ENCODE measurements at regions not wholly inside any gene's neighbourhood (a gene's known extent, or its start where the extent isn't known, plus 50 kb on each side); places are given as distances from the start of the nearest gene placed in this dataset.

DNA sequence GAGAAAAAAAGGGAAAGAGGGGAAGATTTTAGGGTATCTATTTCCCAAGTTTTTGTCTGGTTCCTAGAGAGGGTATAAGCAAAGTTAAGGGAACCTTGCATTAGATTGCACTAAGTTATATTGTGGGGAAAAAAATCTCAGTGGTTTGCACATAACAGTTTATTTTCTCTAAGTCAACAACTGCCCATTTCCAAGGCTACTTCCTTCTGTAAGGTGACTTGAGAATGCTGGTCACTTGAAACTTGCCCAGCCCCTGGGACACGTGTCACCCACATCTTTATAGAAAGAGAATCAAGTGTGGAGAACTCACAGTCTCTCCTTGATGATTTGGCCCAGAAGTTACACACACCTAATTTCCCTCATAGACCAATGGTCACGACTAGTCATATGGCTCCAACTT, 488.6 kb upstream of the PODXL start:
- TF ChIP-seq, protein P1, sequence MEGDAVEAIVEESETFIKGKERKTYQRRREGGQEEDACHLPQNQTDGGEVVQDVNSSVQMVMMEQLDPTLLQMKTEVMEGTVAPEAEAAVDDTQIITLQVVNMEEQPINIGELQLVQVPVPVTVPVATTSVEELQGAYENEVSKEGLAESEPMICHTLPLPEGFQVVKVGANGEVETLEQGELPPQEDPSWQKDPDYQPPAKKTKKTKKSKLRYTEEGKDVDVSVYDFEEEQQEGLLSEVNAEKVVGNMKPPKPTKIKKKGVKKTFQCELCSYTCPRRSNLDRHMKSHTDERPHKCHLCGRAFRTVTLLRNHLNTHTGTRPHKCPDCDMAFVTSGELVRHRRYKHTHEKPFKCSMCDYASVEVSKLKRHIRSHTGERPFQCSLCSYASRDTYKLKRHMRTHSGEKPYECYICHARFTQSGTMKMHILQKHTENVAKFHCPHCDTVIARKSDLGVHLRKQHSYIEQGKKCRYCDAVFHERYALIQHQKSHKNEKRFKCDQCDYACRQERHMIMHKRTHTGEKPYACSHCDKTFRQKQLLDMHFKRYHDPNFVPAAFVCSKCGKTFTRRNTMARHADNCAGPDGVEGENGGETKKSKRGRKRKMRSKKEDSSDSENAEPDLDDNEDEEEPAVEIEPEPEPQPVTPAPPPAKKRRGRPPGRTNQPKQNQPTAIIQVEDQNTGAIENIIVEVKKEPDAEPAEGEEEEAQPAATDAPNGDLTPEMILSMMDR (IDR thresholded peaks at IDR 0.05; ENCODE audit: insufficient read depth, low read depth, low read length), result no peak
- TF ChIP-seq EZH2 (IDR thresholded peaks at IDR 0.05; ENCODE audit: insufficient read depth, low read length), result no peak
- no peak for FAIRE-seq
- Histone ChIP-seq H3K36me3 (ENCODE audit: insufficient read depth, low read length) (no peaks in the 10 kb centered on the region), H3K27me3 (ENCODE audit: insufficient read depth, low read length) (no peaks in the 10 kb centered on the region), H3K4me3 (ENCODE audit: insufficient read depth, low read depth, low read length) (no peak overlapping the region), H4K20me1 (ENCODE audit: insufficient read depth, low read length) (no peaks in the 10 kb centered on the region), H3K79me2 (ENCODE audit: insufficient read depth, low read length) (no peaks in the 10 kb centered on the region), H3K9me3 (ENCODE audit: insufficient read depth, low read depth, low read length) (no peaks in the 10 kb centered on the region), H2AFZ (ENCODE audit: low read depth, low read length) (no peak overlapping the region), H3K27ac (ENCODE audit: low read depth, low read length) (no peak overlapping the region), H3K4me2 (ENCODE audit: low read length) (no peak overlapping the region), H3K4me1 (ENCODE audit: insufficient read depth, low read length) (no peaks in the 10 kb centered on the region), H3K9ac (ENCODE audit: low read length) (no peak overlapping the region)
- no peak for DNase-seq (ENCODE audit: low read depth)
- no peak overlapping the region for H3K27ac Mint-ChIP-seq (ENCODE audit: unreplicated experiment)
- H3K4me3 Mint-ChIP-seq (ENCODE audit: unreplicated experiment), result no peak overlapping the region
- H3K4me1 Mint-ChIP-seq (ENCODE audit: low read depth, unreplicated experiment), result no peaks in the 10 kb centered on the region
- peaks cover 2% of the 10 kb centered on the region for H3K27me3 Mint-ChIP-seq (ENCODE audit: low read depth, unreplicated experiment)
- H3K36me3 Mint-ChIP-seq (ENCODE audit: low read depth, unreplicated experiment), result no peaks in the 10 kb centered on the region
- no peaks in the 10 kb centered on the region for H3K9me3 Mint-ChIP-seq (ENCODE audit: unreplicated experiment)

GRCh38 chr7:132044247-132044646, 487.8 kb upstream of the PODXL start:
- H3K9me3 ChIP-seq (ENCODE audit: insufficient read depth, low read depth, low read length), result no peaks in the 10 kb centered on the region
- Mint-ChIP-seq H3K27me3 (ENCODE audit: low read depth, unreplicated experiment) (peaks cover 2% of the 10 kb centered on the region), H3K27ac (ENCODE audit: unreplicated experiment) (no peak overlapping the region), H3K9me3 (ENCODE audit: unreplicated experiment) (no peaks in the 10 kb centered on the region), H3K4me3 (ENCODE audit: unreplicated experiment) (no peak overlapping the region), H3K4me1 (ENCODE audit: low read depth, unreplicated experiment) (no peaks in the 10 kb centered on the region), H3K36me3 (ENCODE audit: low read depth, unreplicated experiment) (no peaks in the 10 kb centered on the region)
- no peak overlapping the region for H3K27ac ChIP-seq (ENCODE audit: low read depth, low read length)
- no peaks in the 10 kb centered on the region for H3K27me3 ChIP-seq (ENCODE audit: insufficient read depth, low read length)
- no peak overlapping the region for H2AFZ ChIP-seq (ENCODE audit: low read depth, low read length)
- no peak overlapping the region for H3K4me2 ChIP-seq (ENCODE audit: low read length)
- DNase-seq (ENCODE audit: low read depth), result no peak
- no peaks in the 10 kb centered on the region for H3K36me3 ChIP-seq (ENCODE audit: insufficient read depth, low read length)
- no peak for FAIRE-seq
- no peaks in the 10 kb centered on the region for H3K79me2 ChIP-seq (ENCODE audit: insufficient read depth, low read length)
- no peak overlapping the region for H3K9ac ChIP-seq (ENCODE audit: low read length)
- no peak overlapping the region for H3K4me3 ChIP-seq (ENCODE audit: insufficient read depth, low read depth, low read length)
- no peaks in the 10 kb centered on the region for H3K4me1 ChIP-seq (ENCODE audit: insufficient read depth, low read length)
- no peaks in the 10 kb centered on the region for H4K20me1 ChIP-seq (ENCODE audit: insufficient read depth, low read length)
- no peak for TF ChIP-seq EZH2 (IDR thresholded peaks at IDR 0.05; ENCODE audit: insufficient read depth, low read length)
- TF ChIP-seq, protein P1 (IDR thresholded peaks at IDR 0.05; ENCODE audit: insufficient read depth, low read depth, low read length), result no peak

DNA sequence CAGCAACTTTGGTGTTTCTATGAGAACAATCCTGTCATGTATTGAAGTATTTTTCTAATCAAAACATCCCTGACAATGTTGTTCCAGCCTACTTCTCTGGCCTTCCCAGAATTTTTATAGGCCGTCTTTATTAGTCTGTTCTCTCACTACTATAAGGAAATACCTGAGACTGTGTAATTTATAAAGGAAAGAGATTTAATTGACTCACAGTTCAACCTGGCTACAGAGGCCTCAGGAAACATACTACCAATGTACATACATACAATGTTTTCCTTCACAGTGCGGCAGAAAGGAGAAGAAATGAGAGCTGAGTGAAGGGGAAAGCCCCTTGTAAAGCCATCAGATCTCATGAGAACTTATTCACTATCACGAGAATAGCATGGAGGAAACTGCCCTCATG, 484.7 kb upstream of the PODXL start:
- Histone ChIP-seq H3K27ac (ENCODE audit: low read depth, low read length) (no peak overlapping the region), H3K9me3 (ENCODE audit: insufficient read depth, low read depth, low read length) (no peaks in the 10 kb centered on the region), H3K4me3 (ENCODE audit: insufficient read depth, low read depth, low read length) (no peak overlapping the region), H3K4me2 (ENCODE audit: low read length) (no peak overlapping the region), H3K36me3 (ENCODE audit: insufficient read depth, low read length) (no peaks in the 10 kb centered on the region), H4K20me1 (ENCODE audit: insufficient read depth, low read length) (no peaks in the 10 kb centered on the region), H3K9ac (ENCODE audit: low read length) (no peak overlapping the region), H3K79me2 (ENCODE audit: insufficient read depth, low read length) (no peaks in the 10 kb centered on the region), H3K4me1 (ENCODE audit: insufficient read depth, low read length) (no peaks in the 10 kb centered on the region), H2AFZ (ENCODE audit: low read depth, low read length) (no peak overlapping the region), H3K27me3 (ENCODE audit: insufficient read depth, low read length) (no peaks in the 10 kb centered on the region)
- FAIRE-seq (no peak), DNase-seq (ENCODE audit: low read depth) (no peak)
- Mint-ChIP-seq H3K27me3 (ENCODE audit: low read depth, unreplicated experiment) (peaks cover 4% of the 10 kb centered on the region), H3K4me3 (ENCODE audit: unreplicated experiment) (no peak overlapping the region), H3K9me3 (ENCODE audit: unreplicated experiment) (no peaks in the 10 kb centered on the region), H3K27ac (ENCODE audit: unreplicated experiment) (no peak overlapping the region), H3K4me1 (ENCODE audit: low read depth, unreplicated experiment) (no peaks in the 10 kb centered on the region), H3K36me3 (ENCODE audit: low read depth, unreplicated experiment) (no peaks in the 10 kb centered on the region)
- TF ChIP-seq, protein P1 (IDR thresholded peaks at IDR 0.05; ENCODE audit: insufficient read depth, low read depth, low read length), result no peak
- TF ChIP-seq EZH2 (IDR thresholded peaks at IDR 0.05; ENCODE audit: insufficient read depth, low read length), result no peak

All from astrocyte (in vitro differentiated cells and primary cell).